ENCODE measurements at regions not wholly inside any gene's neighbourhood (a gene's known extent, or its start where the extent isn't known, plus 50 kb on each side); places are given as distances from the start of the nearest gene placed in this dataset.

DNA sequence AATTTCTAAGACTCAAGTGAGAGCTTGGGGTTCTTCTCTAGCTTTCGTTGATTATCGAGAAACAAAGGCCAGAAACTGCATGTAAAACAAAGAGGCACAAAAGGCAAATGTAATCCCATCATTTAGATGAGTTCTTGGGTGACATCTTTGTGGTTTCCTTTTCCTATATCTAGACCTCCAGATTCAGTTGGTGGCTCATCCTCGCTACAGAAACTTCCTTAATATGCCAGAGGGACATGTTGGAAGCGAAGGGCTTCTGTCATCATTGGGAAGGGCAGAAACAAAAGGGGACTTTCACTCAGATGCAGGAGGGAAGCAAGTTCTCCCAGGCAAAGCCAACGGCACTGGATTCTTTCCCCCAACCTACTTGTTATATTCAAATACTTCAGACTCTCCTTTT, 150.6 kb upstream of the ZFHX3 start:
- no peaks in the 10 kb centered on the region; the same call in 1 of the 2 replicates for H4K20me1 ChIP-seq (ENCODE audit: insufficient read depth)
- ChIA-PET POLR2A (no interaction called here), RAD21 (ENCODE audit: low non-redundant PET in 1 of 2, low total read pairs in 2 of 2, uncharacterized antibody in 2 of 2, unreplicated experiment in 2 of 2) (no interaction called here), CTCF (no interaction called here)
- H3K79me2 ChIP-seq (ENCODE audit: insufficient read depth, low read length) = no peaks in the 10 kb centered on the region
- TF ChIP-seq SRF (IDR thresholded peaks at IDR 0.05; ENCODE audit: low read depth) (no peak), POLR2AphosphoS5 (IDR thresholded peaks at IDR 0.05; ENCODE audit: low read depth, low read length) (no peak), ZBTB33 (IDR thresholded peaks at IDR 0.05; ENCODE audit: extremely low read depth, insufficient replicate concordance, low read length) (no peak), REST (IDR thresholded peaks at IDR 0.05; ENCODE audit: low read depth) (no peak), FOSL1 (IDR thresholded peaks at IDR 0.05; ENCODE audit: low read depth) (no peak), SIN3A (IDR thresholded peaks at IDR 0.05; ENCODE audit: low read depth) (no peak)
- no peak overlapping the region for H3K27ac ChIP-seq (ENCODE audit: low read depth, low read length)
- H2AFZ ChIP-seq (ENCODE audit: low read depth, low read length, poor library complexity, severe bottlenecking) = no peak overlapping the region
- no peak overlapping the region for H3K4me3 ChIP-seq (replicated peaks in 1 of 2; ENCODE audit: low read depth in 1 of 2, low read length in 2 of 2)
- ATAC-seq (no peak), DNase-seq (ENCODE audit: low read depth, low spot score) (no peak)
- H3K9me2 ChIP-seq (ENCODE audit: insufficient read depth) = no peaks in the 10 kb centered on the region
- BruUV-seq (replicated peaks) = no TSS peak
- H3K4me2 ChIP-seq (ENCODE audit: low read length) = no peak overlapping the region
- intact Hi-C loops (cut with micrococcal nuclease) = loop anchor here (5.0 kb wide), 3 partner anchors 351 to 956 kb away; no protein-coding TSS in a partner anchor
- H3K4me1 ChIP-seq (ENCODE audit: control insufficient read depth in 1 of 2, insufficient read depth in 2 of 2, low read length in 2 of 2) = no peaks in the 10 kb centered on the region
- H3K9me3 ChIP-seq (ENCODE audit: control insufficient read depth in 1 of 2, insufficient read depth in 1 of 2, low read depth in 1 of 2, low read length in 2 of 2) = no peaks in the 10 kb centered on the region
- H3K36me3 ChIP-seq (ENCODE audit: control insufficient read depth in 1 of 2, insufficient read depth in 2 of 2, low read length in 2 of 2) = no peaks in the 10 kb centered on the region
- H3K9ac ChIP-seq (ENCODE audit: low read length) = no peak overlapping the region
- no peaks in the 10 kb centered on the region for H3K27me3 ChIP-seq (ENCODE audit: insufficient read depth, low read length)
